Endodermal cell (in vitro differentiated cells): ENCODE measurements at regions not wholly inside any gene's neighbourhood (a gene's known extent, or its start where the extent isn't known, plus 50 kb on each side); places are given as distances from the start of the nearest gene placed in this dataset.
"Not testable (repeated sequence)": the region's sequence is repeated elsewhere in the genome, so short reads cannot be mapped to it uniquely, and the experiment has no call there.

Experiments
- DNase-seq: peaks from one replicate; pipeline ENCODE4 v3.0.0-alpha.2; 2017
- H3K27ac ChIP-seq: 2 replicates; pipeline ENCODE4 v1.5.1; 2013; ENCODE audit warnings: mild to moderate bottlenecking, low read depth, low read length, moderate library complexity
- H3K27me3 ChIP-seq: 2 replicates; pipeline ENCODE4 v1.6.1; 2013; ENCODE audit warnings: mild to moderate bottlenecking, low read length, moderate library complexity; ENCODE audit not compliant: insufficient read depth, control insufficient read depth, poor library complexity, severe bottlenecking
- H3K36me3 ChIP-seq: 2 replicates; pipeline ENCODE4 v1.7.0; 2013; ENCODE audit warnings: mild to moderate bottlenecking, low read length, moderate library complexity; ENCODE audit not compliant: control insufficient read depth, insufficient read depth
- H3K4me1 ChIP-seq: one replicate; pipeline ENCODE4 v1.7.0; 2013; ENCODE audit warnings: low read length; ENCODE audit not compliant: control insufficient read depth, insufficient read depth
- H3K4me3 ChIP-seq: 2 replicates; pipeline ENCODE4 v1.5.1; 2013; ENCODE audit warnings: mild to moderate bottlenecking, low read length, moderate library complexity
- H3K9ac ChIP-seq: 2 replicates; pipeline ENCODE4 v1.6.1; 2013; ENCODE audit warnings: mild to moderate bottlenecking, low read length, moderate library complexity; ENCODE audit not compliant: poor library complexity, severe bottlenecking; ENCODE audit errors: extremely low read depth
- H3K9me3 ChIP-seq: 2 replicates; pipeline ENCODE4 v1.6.1; 2013; ENCODE audit warnings: mild to moderate bottlenecking, low read length, moderate library complexity; ENCODE audit not compliant: control insufficient read depth
- H3K27ac Mint-ChIP-seq: 2 replicates; pipeline ENCODE4 v1.8.0; 2020; ENCODE audit warnings: mixed read lengths
- H3K27me3 Mint-ChIP-seq: 2 replicates; pipeline ENCODE4 v1.8.0; 2021; ENCODE audit warnings: mild to moderate bottlenecking, mixed read lengths; ENCODE audit not compliant: insufficient read depth
- H3K36me3 Mint-ChIP-seq: 2 replicates; pipeline ENCODE4 v1.8.0; 2020; ENCODE audit warnings: low read depth, mixed read lengths
- H3K4me1 Mint-ChIP-seq: 2 replicates; pipeline ENCODE4 v1.8.0; 2020; ENCODE audit warnings: mixed read lengths
- H3K4me3 Mint-ChIP-seq: 2 replicates; pipeline ENCODE4 v1.8.0; 2020; ENCODE audit warnings: mild to moderate bottlenecking, moderate library complexity, mixed read lengths
- H3K9me3 Mint-ChIP-seq: 2 replicates; pipeline ENCODE4 v1.8.0; 2020; ENCODE audit warnings: mild to moderate bottlenecking, mixed read lengths
- WGBS, 2 experiments: methylation state at CpG; one replicate each; pipeline versions ENCODE4 v1.1.5 to v1.1.7; 2013; ENCODE audit warnings: missing lambda C conversion rate in 2 of 2, mixed read lengths in 1 of 2; ENCODE audit not compliant: insufficient coverage in 1 of 2, insufficient read length in 1 of 2; 5-methylcytosine and 5-hydroxymethylcytosine counted together

DNA sequence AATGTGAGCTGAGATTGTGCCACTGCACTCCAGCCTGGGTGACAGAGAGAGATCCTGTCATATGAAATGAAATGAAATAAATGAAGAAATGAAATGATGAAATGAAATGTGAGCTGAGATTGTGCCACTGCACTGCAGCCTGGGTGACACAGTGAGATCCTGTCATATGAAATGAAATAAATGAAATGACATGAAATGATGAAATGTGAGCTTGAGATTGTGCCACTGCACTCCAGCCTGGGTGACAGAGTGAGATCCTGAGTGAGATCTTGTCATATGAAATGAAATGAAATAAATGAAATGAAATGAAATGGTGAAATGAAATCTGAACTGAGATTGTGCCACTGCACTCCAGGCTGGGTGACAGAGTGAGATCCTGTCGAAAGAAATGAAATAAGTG, 58.2 kb upstream of the FAN1 start:
- not testable (repeated sequence) for H3K27me3 ChIP-seq, H3K4me3 ChIP-seq, H3K27ac Mint-ChIP-seq, H3K36me3 Mint-ChIP-seq, H3K4me1 ChIP-seq, H3K9ac ChIP-seq, DNase-seq, H3K27me3 Mint-ChIP-seq, H3K27ac ChIP-seq, H3K9me3 Mint-ChIP-seq, H3K36me3 ChIP-seq, H3K4me1 Mint-ChIP-seq, H3K4me3 Mint-ChIP-seq, H3K9me3 ChIP-seq
- WGBS, 2 experiments: 82 to 95% methylated on average over 1 of the region's 1 CpG
